HUDEP-2 (cell line): ENCODE measurements at regions not wholly inside any gene's neighbourhood (a gene's known extent, or its start where the extent isn't known, plus 50 kb on each side); places are given as distances from the start of the nearest gene placed in this dataset.
"Not testable (repeated sequence)": the region's sequence is repeated elsewhere in the genome, so short reads cannot be mapped to it uniquely, and the experiment has no call there.

ENCODE experiments used
- DNase-seq, 76 experiments: peaks; one replicate each; lab custom pipeline; 2025; ENCODE audit not compliant: unreplicated experiment in 76 of 76; lab: John Stamatoyannopoulos, UW

- DNase-seq, result no peak
Observed at GRCh38 chr4:169342906-169343564, 72.3 kb upstream of the SH3RF1 start.

- DNase-seq, result no peak
Observed at GRCh38 chr4:169342159-169342860, 71.6 kb upstream of the SH3RF1 start.

GRCh38 chr4:169341490-169341889 is 70.7 kb upstream of the SH3RF1 start:
- DNase-seq, result no peak

GRCh38 chr4:169340834-169341233 is 70.1 kb upstream of the SH3RF1 start:
- no peak for DNase-seq

GRCh38 chr4:169338241-169338640 is 67.5 kb upstream of the SH3RF1 start:
- no peak for DNase-seq

GRCh38 chr4:169337510-169337909 is 66.8 kb upstream of the SH3RF1 start:
- DNase-seq, result no peak

GRCh38 chr4:169335331-169335730 is 64.6 kb upstream of the SH3RF1 start:
- DNase-seq, result peak in 7 of 76 experiments; percentile 2 to 31 (median 6)

GRCh38 chr4:169334335-169334734 is 63.6 kb upstream of the SH3RF1 start:
- DNase-seq, result no peak

- DNase-seq, result no peak
Observed at GRCh38 chr4:169333265-169333664, 62.5 kb upstream of the SH3RF1 start.

GRCh38 chr4:169332583-169332982 is 61.8 kb upstream of the SH3RF1 start:
- no peak for DNase-seq

GRCh38 chr4:169330811-169331210 is 60.1 kb upstream of the SH3RF1 start:
- no peak for DNase-seq

GRCh38 chr4:169330095-169330494 is 59.3 kb upstream of the SH3RF1 start:
- no peak for DNase-seq

- DNase-seq, result no peak
Observed at GRCh38 chr4:169327951-169328350, 57.2 kb upstream of the SH3RF1 start.

GRCh38 chr4:169323925-169324324 is 53.2 kb upstream of the SH3RF1 start:
- DNase-seq, result not testable (repeated sequence)

GRCh38 chr4:169322833-169323232 is 52.1 kb upstream of the SH3RF1 start:
- not testable (repeated sequence) for DNase-seq
